Embryonic facial prominence (tissue), 1 donor: ENCODE measurements at regions not wholly inside any gene's neighbourhood (a gene's known extent, or its start where the extent isn't known, plus 50 kb on each side); places are given as distances from the start of the nearest gene placed in this dataset.
"Not testable (repeated sequence)": the region's sequence is repeated elsewhere in the genome, so short reads cannot be mapped to it uniquely, and the experiment has no call there.

ENCODE experiments used
- DNase-seq: peaks from one replicate; pipeline ENCODE4 v3.0.0-alpha.2; 2016; ENCODE audit errors: extremely low spot score

DNA sequence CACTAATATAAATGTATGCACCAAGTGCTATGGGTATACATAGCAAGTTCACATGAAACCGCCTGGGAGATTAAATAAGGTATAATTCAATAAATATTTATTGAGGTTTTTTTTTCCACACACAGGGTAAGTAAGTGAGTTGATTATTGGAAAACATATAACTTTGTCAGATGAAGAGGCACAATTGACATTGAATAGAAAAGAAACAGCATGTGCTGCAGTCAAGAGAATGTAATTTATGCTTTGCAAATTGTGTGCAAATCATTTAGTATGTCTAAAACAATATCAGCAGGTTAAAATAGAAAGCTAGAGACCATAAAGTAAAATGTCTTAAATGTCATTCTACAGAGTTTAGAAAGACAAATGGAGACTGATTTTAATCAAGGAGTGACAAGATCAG lies 560.0 kb downstream of the AMY1C start:
- DNase-seq = no peak

DNA sequence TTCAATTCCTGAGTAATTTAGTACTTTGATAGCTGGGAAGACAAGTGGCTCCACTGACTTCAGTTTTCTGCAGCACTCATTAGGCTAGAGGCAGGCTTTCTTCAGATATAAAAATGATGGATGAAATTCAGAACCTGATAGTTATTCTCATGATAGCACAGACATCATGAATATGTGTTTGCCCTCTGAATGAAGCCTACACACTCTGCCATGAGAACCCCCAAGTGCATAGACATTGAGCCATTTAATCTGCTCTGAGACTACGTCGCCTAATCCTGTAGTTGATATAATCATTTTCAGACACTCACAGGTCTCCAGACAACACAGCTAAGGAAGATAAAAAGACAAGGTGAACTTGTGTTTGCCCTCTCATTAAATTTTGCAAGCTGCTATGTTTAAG lies 566.1 kb downstream of the AMY1C start:
- DNase-seq = no peak

DNA sequence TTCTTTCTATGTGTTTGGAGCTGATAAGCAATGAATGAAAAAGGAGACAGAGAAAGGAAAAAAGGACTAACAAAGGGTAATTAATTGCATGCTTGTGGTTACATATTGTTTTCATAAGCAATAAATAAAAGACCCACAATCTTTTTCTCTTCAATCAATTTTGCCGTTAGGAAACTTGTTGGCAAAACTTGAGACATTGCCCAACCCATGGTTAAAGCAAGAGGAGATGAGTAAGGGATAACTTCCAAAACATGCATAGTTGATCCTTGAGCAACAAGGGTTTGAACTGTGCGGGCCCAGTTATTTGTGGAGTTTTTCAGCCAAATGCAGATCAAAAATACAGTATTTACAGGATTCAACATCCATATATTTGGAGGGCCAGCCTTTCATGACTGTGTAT lies 572.4 kb downstream of the AMY1C start:
- no peak for DNase-seq

DNA sequence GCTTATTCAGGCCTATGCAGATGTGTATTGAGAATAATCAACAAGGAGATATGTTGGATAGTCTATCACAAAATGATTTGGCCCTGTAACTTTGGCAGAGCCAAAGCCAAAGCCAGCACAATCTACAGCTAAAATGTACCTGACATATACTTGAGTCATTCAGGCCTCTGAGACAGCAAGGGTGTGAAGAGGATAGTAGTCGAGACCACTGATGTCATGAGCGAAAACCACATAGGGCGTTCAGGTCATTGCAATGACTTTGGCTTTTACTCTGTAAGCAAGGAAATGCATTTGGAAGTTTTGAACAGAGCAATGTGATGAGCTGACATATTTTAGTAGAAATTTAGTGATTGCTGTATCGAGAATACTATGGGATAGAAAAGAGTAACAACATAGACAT lies 579.6 kb downstream of the AMY1C start:
- no peak for DNase-seq

DNA sequence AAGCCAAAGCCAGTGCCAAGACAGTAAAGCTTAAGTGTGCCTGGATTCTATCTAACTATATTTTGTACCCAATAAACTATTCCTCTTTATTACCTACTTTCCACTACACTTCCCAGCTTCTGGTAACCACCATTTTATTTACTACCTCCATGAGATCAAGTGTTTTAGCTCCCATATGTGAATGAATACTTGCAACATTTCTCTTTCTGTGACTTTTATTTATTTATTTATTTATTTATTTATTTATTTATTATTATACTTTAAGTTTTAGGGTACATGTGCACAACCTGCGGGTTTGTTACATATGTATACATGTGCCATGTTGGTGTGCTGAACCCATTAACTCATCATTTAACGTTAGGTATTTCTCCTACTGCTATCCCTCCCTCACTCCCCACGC lies 582.1 kb downstream of the AMY1C start:
- DNase-seq = no peak

DNA sequence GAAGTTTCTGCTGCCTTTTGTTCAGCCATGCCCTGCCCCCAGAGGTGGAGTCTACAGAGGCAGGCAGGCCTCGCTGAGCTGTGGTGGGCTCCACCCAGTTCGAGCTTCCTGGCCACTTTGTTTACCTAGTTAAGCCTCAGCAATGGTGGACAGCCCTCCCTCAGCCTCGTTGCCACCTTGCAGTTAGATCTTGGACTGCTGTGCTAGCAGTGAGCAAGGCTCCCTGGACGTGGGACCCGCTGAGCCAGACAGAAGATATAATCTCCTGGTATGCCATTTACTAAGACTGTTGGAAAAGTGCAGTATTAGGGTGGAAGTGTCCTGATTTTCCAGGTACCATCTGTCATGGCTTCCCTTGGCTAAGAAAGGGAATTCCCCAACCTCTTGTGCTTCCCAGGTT lies 588.2 kb downstream of the AMY1C start:
- not testable (repeated sequence) for DNase-seq

DNA sequence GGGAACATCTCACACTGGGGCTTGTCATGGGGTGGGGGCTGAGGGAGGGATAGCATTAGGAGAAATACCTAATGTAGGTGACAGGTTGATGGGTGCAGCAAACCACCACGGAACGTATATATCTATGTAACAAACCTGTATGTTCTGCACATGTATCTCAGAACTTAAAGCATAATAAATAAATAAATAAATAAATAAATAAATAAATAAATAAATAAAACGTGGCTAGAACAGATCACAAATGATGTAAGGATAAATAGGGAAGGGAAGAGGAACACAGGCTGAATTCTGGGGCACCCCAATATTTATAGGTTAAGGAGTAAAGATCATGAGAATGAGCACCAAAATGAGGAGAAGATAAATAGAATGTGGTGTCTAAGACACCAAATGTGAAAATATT lies 592.2 kb downstream of the AMY1C start:
- DNase-seq = no peak

DNA sequence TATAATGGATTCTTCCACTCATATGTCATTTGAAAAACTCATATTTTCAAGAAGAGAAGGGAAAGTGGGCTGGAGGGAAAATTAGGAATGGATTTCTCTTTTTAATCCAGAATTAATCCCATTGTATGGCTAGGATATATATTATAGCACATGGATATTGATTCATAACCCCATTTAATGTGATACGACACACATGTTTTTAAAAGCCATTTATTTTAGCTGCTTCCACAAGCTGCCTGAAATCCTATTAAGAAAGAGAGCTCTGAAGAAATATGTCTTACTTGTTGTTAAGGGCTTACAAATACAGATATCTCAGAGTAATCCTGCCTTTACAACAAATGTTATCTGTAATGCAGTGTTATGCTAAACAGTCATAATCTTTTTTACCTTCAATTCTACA lies 598.6 kb downstream of the AMY1C start:
- no peak for DNase-seq

DNA sequence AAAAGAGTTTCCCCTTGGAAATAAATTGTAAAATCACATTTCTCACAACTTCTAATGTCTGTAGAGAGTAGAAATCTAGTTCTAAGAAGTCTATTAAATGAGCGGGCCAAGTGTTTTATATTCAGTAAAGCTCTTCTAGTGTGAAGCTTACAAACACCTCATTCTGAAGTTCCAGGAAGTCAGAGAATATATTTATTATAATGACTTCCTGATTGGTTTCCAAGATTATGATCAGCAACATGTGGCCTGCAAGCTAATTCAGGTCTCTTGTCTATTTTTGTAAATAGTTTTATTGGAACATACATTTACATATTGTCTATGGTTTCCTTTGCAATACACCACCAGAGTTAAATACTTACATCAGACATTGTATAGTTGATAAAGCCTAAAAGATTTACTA lies 603.9 kb downstream of the AMY1C start:
- no peak for DNase-seq

DNA sequence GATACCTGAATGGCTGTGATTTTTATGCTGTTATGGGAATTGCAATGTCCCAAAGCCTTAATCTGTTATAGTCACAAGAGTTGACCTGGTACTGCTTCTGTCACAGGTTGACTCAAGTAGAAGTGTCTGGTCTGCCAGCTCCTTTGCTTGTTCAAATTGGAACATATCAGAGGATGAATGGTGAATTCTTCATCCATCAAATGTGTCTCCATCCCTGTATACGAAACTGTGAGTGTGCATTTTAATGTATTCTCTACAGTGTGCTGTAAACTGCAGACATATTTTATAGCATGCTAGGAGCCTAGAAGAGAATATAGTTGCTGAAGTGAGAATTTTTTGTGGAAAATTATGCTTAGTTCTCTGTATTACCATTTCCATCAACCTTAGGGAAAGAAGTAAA lies 608.4 kb downstream of the AMY1C start:
- no peak for DNase-seq

DNA sequence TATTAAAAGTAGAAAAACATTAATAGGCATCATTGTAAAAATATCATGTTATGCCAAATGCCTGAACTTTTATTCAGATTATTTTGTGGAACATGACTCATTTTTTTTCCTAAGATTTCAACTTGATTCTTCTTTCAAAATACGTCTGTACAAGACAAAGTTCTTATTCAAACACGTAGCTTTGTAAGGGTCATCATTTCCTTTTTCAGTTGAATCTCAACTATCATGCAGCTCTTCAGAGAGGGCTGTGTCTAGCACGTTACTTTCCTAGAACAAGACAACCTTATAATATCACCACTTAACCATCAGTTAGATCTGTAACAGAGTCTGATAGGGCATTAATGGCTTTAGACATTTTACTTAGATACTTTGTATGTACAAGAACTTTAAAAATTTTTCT lies 608.9 kb downstream of the AMY1C start:
- no peak for DNase-seq

DNA sequence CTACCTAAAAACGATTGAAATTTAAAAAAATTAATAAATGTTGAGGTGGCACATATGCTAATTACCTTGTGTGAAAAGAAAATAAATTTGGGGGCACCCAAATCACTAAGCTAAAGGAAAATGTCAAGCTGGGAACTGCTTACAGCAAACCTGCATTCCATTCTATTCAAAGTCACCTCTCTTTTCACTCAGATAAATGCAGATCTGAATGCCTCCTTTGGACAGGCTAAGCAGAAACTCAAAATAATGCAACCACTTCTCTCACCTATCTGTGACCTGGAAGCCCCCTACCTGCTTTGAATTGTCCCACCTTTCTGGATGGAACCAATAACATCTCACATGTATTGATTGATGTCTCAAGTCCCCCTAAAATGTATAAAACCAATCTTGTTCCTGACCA lies 628.7 kb downstream of the AMY1C start:
- no peak for DNase-seq

DNA sequence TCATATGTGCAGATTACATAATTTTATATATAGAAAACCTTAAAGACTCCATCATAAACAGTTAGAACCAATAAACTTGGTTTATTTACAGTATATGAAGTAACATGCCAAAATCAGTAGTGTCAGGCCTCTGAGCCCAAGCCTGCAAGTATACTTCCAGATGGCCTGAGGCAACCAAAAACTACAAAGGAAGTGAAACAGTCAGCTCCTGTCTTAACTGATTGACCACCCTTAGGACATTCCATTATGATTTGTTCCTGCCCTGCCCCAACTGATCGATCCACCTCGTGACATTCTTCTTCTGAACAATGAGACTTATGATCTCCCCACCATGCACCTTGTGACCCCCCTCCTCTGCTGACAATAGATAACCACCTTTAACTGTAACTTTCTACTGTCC lies 630.3 kb downstream of the AMY1C start:
- no peak for DNase-seq

DNA sequence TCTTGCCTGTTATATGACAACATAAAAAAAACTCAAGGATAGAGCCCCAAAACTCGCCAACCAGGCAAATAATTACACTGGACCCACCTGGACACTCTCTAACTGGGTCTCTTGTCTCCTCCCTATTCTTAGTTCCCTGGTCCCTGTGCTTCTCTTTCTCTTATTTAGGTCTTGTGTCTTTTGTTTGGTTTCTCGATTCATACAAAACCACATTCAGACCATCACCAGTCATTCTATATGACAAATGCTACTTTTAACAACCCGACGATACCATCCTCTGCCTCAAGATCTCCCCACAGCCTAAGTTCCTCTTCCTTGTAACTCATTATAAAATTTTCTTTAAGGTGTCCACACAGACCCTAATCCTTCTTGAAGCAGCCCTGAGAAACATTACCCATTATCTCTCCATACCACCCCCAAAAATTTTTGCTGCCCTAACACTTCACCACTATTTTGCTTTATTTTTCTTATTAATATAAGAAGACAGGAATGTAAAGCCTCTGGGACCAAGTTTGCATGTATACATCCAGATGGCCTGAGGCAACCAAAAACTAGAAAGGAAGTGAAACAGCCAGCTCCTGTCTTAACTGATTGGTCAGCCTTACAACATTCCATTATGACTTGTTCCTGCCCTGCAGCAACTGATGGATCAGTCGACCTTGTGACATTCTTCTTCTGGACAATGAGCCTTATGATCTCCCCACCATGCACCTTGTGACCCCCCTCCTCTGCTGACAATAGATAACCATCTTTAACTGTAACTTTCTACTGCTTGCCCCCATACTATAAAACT lies 638.2 kb downstream of the AMY1C start:
- no peak for DNase-seq

DNA sequence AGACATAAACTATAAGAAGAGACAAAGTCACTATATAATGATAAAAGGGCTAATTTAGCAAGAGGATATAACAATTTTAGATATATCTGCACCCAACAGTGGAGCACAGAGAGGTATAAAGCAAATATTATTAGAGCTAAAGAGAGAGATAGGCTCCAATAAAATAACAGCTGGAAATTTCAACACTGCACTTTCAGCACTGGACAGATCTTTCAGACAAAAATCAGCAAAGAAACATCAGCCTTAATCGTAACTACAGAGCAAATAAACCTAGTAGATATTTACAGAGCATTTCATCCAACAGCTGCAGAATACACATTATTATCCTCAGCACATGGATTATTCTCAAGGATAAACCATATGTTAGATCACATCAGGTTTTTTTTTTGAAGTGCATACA lies 642.9 kb downstream of the AMY1C start:
- no peak for DNase-seq

DNA sequence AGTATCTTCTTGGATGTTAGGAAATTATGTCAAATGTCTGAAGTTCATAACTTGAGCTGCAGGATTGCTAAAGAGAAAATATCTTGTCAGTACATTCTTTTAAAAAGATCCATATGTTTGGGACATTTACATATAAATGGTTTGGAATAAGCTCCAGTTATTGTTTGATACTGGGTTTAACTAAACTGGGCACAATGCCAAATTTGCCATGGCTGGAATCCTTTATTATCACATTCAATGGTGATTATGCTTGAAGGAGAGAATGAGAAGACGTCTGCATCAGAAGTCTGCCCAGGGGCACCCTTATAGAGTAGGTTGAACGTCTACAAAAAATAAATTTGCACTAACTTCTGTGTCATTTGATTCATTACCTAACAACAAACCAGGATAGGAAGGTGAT lies 652.5 kb downstream of the AMY1C start:
- DNase-seq = no peak

DNA sequence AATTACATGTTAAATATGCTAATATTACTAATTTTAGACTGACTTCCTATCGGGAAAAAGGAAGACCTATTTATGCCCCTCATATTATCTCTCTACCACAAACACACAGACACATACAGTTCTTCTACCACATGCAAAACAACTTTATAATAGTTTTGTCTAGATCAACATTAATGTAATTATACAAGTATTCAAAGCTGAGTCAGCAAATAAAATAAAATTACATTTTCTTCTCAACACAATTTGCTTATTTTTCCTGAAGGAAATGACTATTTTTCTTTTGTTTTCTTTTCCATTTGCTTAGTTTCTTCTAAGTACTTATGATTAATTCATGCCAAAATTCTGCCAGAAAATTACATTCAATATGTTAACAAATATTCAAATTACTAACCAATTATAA lies 654.2 kb downstream of the AMY1C start:
- no peak for DNase-seq

DNA sequence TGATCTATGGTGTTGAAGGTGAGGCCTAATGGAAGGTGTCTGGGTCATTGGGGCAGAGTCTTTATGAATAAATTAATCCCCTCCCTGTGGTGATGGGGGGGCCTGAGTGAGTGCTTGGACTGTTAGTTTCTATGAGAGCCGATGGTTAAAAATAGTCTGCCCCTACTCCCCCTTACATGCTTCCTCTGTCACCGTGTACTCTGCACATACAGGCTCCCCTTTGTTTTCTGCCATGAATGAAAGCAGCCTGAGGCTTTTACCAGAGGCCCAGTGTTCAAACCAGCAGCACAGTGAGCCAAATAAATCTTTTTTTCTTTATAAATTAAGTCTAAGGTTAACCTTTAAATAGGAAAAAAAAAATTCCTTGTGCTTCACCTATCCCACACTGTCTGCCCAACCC lies 657.0 kb downstream of the AMY1C start:
- DNase-seq = peak; percentile 9

DNA sequence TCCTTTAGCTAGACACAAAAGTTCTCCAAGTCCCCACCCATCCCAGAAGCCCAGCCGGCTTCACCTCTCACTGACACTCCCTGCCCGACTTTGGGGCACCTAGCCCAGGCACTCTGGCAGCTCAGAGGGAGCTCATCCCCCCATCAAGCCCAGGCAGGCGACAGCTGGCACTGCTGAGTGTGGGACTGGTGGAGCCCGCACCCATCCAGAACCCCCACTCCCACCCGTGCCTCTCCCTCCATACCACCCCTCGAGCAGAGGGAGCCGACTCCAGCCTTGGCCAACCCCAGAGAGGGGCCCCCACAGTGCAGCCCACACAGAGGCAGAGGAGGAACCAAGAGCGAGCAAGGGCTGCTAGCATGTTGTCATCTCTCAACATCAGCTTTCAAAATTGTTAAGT lies 658.6 kb downstream of the AMY1C start:
- DNase-seq = no peak

DNA sequence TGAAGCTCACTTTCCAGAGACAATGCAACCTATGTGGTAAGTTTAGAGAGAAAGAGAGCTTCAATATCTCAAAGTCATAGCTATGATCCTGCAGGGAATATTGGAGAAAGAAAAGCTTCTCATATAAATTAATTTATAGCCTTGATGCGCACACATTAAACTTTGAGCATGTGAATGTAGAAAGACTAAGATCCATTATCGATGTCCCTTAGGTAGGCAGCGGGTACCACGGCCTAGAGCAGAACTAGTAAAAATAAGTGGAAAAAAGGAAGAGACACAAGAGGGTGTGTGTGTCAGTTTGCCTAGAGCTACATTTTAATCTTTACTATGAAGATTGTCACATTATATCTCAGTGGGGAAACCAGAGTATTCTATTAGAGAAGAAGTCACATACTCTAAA lies 685.6 kb downstream of the AMY1C start:
- no peak for DNase-seq

DNA sequence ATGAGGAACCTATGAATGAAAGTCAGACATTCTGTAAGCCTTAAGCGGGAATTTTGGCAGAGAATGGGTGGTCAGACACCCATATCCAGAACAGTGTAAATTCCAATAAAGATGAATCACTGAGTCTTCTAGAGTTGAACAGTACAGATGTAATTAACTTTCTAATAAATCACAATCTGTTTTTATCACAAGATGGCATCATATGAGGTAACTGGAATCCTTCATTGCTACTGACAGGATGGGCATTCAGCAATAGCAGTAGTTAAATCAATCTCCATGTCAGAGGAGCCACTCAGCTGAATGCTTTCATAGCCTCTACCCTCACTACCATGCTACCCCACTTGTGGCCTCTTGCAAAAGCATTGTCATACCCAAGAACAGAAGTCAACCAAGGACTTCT lies 690.3 kb downstream of the AMY1C start:
- no peak for DNase-seq

DNA sequence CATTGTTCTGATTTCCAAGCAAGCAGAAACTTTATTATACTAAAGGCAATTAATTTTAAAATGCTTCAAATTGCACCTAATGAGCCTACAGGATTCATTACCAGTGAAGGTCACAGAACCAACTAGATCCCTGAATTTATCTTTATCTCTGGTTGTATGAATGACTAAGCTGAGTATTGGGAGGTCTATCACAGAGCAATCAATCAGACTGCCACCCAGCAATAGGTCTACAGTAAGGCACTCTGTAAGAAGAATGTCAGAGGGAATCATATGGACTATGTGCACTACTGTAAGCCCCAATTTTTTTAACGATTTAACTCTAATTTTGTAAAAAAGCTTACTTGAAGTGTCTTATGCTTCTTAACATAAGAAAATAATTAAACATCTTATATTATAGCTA lies 707.0 kb downstream of the AMY1C start:
- no peak for DNase-seq

DNA sequence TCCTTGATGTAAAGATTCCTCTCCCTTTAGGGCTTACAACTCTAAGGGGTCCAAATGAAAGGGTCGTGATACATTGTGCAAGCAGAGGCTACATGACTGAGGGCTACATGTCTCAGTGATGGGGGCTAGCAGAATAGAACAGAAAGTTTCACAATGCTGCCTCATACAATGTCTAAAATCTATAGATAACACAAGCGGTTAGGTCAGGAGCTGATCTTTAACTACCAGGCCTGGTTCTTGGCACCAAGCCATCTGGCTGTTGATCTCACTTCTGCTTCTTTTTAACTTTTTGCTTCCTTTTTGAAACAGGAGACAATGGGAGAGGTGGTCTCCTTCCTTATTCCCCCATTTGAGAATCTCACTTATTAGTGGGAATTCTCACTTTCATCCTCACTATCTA lies 710.2 kb downstream of the AMY1C start:
- no peak for DNase-seq

DNA sequence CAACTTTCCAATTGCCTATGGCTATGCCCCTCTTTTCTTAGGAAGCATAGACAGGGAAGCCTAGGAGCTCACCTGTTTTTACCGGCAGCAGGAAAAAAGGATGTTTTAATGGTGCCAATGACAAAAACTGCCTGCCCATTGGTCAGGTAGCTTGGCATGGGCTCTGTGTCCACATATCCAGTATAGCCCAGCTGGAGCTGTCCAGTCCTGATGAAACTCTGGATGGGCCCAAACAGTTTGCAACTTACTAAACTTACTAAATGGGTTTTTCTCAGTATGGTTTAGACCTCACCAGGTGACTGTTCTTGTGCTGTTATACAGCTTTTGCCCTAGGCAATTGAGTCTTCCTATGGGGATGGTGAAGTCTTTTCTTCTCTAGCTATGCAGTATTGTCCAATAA lies 711.2 kb downstream of the AMY1C start:
- DNase-seq = no peak
